LoVo (cell line): ENCODE measurements at regions not wholly inside any gene's neighbourhood (a gene's known extent, or its start where the extent isn't known, plus 50 kb on each side); places are given as distances from the start of the nearest gene placed in this dataset.
"Not testable (repeated sequence)": the region's sequence is repeated elsewhere in the genome, so short reads cannot be mapped to it uniquely, and the experiment has no call there.

ENCODE experiments used
- DNase-seq: peaks from one replicate; pipeline ENCODE4 v3.0.0-alpha.2; 2016; ENCODE audit warnings: low spot score

DNA sequence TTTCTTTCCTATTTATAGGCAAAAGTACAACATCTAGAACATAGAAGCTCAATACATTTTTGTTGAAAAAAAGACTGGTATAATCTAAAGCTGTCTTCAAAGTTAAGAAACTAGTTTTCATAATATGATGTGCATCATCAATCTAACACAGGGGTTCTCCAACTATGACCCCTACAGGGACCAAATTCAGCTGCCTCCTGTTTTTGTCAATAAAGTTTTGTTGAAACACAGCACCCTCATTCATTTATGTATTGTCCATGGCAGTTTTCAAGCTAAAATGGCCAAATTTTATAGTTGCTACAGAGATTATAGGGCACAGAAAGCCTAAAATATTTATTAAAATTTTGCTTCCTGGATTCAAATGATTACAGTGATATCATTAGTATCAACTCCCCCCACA lies 452.9 kb downstream of the CCER1 start:
- no peak for DNase-seq

GRCh38 chr12:90501412-90501811 lies 453.6 kb downstream of the CCER1 start:
- DNase-seq = no peak

- DNase-seq = no peak
Observed at GRCh38 chr12:90499795-90500194, 455.2 kb downstream of the CCER1 start.

DNA sequence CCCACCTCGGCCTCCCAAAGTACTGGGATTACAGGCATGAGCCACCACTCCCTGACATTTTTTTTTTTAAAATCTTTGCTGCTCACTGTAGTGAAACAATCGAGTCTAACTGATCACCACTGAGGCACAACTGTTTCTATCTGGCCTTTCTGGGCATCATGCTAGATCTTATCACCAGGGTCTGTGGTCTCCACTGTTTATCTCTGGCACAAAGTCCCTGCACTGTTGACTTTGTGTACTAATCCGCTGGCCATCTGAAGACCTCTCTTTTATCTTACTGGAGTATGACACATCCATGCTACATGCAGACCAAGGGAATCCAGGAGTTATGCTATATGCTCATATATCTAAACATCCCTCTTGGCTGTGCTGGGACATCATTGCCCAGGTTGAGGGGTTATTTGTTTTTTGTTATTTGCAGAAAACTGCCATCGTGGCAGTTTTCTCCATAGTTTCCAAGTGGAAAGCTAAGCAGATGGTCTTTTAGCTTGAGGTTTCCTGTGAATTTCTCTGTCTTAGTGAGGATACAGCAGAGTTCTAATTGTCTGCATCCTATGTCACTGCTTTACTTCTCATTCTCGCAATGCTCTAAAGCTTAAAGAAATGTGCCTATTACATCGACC lies 456.9 kb downstream of the CCER1 start:
- DNase-seq = no peak

DNA sequence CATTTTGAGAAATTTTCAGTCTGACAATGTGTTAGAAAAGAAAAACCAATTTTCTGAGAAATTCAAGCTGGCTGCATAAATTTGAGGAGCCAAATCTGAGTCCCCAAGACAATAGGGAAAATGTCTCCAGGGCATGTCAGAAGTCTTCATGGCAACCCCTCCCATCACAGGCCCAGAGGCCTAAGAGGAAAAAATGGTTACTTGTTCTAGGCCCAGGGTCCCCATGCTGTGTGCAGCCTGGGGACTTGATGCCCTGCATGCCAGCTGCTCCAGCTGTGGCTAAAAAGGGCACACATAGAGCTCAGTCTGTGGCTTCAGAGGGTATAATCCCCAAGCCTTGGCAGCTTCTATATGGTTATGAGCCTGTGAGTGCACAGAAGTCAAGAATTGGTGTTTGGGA lies 464.6 kb downstream of the CCER1 start:
- no peak for DNase-seq

DNA sequence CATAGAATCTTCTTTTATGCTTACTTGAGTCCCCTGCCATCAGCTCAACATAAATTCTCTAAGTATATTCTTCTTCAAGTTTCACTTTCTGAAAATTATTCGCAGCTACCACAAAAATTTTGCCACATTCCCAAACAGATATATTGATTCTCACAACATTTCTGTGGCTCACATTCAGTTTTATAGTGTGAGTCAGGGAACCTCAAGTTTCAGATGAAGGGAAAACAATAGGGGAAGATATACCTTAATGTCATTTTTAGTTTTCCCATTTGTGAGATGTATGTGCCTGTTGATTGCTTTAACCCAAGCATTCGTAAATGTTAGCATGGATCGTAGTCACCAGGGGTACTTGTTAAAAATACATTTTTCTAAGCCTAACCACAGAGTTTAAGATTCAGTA lies 465.8 kb downstream of the CCER1 start:
- DNase-seq = no peak

- no peak for DNase-seq
Observed at GRCh38 chr12:90485560-90485959, 469.4 kb downstream of the CCER1 start.

DNA sequence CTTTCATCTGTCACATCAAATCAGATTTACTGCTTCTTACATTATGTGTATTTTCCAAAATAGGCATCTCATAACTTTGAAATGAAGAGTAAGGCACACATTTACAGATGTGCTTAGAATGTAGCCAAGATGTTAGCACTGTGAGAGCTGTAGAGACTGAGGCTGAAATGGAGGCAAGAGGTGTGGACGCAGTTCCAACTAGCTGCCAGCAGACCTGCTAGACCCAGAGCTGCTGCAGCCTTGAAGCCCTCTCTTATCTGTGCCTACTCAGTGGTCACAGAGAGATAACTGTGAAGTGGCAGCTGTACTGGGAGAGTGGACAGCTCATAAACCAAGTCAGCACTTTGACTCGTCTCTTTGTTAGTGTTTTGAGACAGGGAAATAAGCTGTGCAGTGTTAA lies 470.9 kb downstream of the CCER1 start:
- no peak for DNase-seq

DNA sequence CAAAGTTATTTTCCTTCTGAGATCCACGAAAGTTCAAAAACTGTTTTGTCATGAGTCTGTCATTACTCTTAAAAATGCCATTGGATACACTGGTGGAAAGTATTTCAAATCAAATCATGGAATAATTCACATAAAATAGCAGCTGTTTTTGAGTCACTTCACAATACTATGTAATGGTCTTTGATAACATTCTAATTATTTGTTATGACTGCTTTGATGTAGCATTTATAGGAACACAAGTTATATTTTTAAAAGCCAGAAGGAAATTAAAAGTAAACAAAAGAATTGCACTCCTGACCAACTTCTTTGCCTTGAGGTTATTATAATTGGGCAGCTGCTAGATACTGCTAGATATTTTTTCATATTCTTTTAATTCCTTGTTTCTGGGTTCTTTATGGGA lies 473.2 kb downstream of the CCER1 start:
- peak; percentile 22 for DNase-seq

DNA sequence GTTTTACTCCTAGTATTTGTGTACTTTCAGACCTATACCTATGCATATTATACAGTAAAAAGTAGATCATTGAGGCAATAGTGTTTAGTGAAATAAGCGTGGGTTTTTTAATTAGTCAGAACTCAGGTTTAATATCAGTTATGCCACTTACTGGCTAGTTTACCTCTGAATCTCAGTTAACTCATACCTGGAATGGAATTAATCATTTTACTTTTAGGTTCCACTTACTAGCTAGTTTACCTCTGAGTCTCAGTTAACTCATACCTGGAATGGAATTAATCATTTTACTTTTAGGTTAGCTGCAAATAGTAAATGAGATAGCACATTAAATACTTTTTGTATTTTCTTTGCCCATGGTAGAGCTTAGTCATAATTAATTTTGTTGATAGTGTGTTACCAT lies 475.7 kb downstream of the CCER1 start:
- no peak for DNase-seq

GRCh38 chr12:90473831-90474230 lies 481.1 kb downstream of the CCER1 start:
- DNase-seq = no peak

DNA sequence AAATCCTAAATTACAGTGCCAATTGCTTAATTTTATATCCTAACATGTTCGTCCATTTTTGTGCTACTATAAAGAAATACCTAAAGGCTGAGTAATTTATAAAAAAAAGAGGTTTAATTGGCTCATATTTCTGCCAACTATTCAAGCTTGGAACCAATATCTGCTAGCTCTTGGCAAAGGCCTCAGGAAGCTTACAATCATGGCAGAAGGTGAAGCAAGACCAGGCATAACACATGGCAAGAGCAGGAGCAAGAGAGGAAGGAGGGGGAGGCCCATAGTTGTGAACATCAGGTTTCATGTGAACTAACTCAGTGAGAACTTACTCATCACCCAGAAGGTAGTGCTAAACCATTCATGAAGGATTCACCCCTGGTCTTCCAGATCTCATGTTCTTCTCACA lies 494.3 kb downstream of the CCER1 start:
- DNase-seq = no peak

DNA sequence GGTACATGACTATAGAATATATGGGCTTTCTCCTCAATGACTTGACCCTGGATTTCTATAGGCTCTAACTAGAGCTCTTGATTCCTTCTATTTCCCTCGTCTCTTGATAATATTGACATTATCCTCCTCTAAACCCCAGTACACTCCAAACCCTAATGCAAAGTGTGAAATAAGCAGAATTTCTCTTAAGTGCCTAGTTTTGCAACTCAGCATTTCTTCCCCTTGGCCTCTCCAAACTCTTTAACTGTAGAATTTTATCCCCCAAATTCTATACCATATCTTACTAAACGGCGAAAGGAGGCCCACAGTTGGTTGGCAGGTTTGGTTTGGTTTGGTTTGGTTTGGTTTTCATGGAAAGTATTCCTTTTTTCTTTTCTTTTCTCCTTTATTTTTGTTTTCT lies 498.7 kb downstream of the CCER1 start:
- no peak for DNase-seq

- DNase-seq = no peak
Observed at GRCh38 chr12:90455756-90456155, 499.2 kb downstream of the CCER1 start.

GRCh38 chr12:90449611-90450010 lies 505.4 kb downstream of the CCER1 start:
- DNase-seq = no peak

- not testable (repeated sequence) for DNase-seq
Observed at GRCh38 chr12:90443466-90443865, 511.5 kb downstream of the CCER1 start.

DNA sequence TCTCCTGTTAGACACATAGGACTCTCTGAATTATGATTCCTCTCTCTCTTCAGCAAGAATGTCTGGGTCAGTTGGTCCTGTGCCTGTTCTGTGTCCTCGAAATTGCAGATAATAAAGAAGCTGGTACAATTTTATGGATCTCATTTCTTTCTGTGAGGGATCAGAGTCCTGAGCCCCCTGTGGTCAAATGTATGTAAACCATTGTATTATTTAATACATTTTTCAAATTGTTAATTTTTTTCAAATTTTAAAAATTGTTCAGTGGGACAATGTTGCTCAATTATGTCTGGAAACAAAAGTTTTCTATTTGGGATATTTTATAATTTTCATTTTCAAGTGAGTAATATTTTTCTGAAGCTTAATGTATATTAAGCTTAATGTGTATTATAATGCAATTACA lies 513.5 kb downstream of the CCER1 start:
- DNase-seq = no peak

DNA sequence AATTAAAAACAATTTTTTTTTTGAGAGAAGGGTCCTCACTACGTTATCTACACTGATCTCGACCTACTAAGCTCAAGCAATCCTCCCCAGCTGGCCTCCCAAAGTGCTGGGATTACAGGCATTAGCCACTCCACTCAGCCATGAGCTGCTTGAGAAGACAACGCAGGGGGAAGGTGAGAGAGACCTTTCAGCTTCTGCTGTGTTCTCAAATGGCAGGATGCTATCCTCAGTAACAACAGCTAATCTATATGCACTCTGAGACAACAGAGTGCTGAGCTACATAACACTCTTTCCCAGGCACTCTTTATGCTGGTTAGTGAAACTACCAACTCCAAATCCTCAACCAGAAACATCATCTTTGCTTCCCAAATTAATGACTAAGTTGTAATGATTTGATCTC lies 526.1 kb downstream of the CCER1 start:
- DNase-seq = no peak

DNA sequence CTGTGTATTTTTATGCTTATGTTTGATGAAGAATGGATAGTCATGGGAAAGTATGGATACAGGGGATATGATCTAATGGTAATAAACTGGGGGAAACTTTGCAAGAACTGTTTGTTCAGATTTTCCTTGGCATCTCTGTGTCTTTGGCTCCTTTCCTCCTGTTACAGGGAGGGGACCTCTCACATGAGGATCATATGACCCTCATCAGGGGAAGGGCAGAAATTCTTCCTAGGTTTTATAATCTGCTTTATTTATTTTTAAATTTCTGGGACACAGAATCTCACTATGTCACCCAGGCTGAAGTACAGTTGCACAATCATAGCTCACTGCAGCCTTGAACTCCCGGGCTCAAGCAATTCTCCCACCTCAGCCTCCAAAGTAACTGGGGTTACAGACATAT lies 526.5 kb downstream of the CCER1 start:
- DNase-seq = no peak

- no peak for DNase-seq
Observed at GRCh38 chr12:90423965-90424364, 531.0 kb downstream of the CCER1 start.

GRCh38 chr12:90410962-90411361 lies 544.0 kb downstream of the CCER1 start:
- DNase-seq = no peak

DNA sequence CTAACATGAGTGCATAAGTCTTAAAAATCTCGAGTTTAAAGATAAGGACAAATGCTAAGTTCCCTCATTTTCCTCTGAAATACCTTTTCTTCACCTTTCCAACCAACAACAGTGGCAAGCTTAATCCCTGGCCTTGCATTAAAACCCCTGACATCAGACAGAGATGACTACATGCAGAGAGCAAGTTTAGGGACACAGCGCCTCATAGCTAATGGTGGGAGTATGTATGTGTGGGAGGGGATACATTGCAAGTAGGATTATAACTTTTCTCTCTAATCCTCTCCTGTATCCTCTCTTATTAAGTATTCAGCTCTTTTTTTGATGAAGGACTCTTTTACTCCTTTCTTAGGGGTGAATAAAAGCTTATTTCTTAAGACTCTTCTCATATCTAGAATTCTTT lies 547.1 kb downstream of the CCER1 start:
- no peak for DNase-seq

- no peak for DNase-seq
Observed at GRCh38 chr12:90404071-90404470, 550.9 kb downstream of the CCER1 start.

DNA sequence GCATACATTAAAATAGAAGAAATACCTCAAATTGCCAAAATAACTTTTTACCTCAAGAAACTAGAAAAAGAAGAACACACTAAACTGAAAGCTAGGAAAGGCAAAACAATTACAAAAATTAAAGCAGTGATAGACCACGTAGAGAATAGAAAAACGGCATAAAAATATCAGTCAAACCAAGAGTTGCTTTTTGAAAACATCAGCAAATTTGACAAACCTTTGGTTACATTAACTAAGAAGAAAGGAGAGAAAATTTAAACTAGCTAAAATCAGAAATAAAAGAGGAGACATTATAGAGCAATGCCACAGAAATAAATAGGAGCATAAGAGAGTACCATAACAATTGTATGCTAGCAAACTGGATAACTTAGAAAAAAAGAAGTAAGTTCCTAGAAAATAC lies 553.8 kb downstream of the CCER1 start:
- DNase-seq = no peak

- no peak for DNase-seq
Observed at GRCh38 chr12:90399357-90399756, 555.6 kb downstream of the CCER1 start.
